Keratinocyte (primary cell): ENCODE measurements at regions not wholly inside any gene's neighbourhood (a gene's known extent, or its start where the extent isn't known, plus 50 kb on each side); places are given as distances from the start of the nearest gene placed in this dataset.
"Not testable (repeated sequence)": the region's sequence is repeated elsewhere in the genome, so short reads cannot be mapped to it uniquely, and the experiment has no call there.

Experiments
- EZH2 ChIP-seq: IDR thresholded peaks from one replicate; pipeline ENCODE4 v1.6.1; 2012; ENCODE audit warnings: inconsistent platforms, mild to moderate bottlenecking, low read length, moderate library complexity
- TF ChIP-seq, protein P1 (sequence below), 3 experiments: IDR thresholded peaks in 1 of 3; conservative IDR thresholded peaks in 1 of 3; optimal IDR thresholded peaks in 1 of 3; 2 replicates in 2 of 3; 3 replicates in 1 of 3; pipeline versions ENCODE3 to v1.5.1; 2011; ENCODE audit warnings: low read length in 3 of 3, mild to moderate bottlenecking in 3 of 3, moderate library complexity in 2 of 3, control low read depth in 1 of 3, inconsistent platforms in 1 of 3; ENCODE audit not compliant: insufficient read depth in 2 of 3; ENCODE audit errors: extremely low read depth in 1 of 3

DNA sequence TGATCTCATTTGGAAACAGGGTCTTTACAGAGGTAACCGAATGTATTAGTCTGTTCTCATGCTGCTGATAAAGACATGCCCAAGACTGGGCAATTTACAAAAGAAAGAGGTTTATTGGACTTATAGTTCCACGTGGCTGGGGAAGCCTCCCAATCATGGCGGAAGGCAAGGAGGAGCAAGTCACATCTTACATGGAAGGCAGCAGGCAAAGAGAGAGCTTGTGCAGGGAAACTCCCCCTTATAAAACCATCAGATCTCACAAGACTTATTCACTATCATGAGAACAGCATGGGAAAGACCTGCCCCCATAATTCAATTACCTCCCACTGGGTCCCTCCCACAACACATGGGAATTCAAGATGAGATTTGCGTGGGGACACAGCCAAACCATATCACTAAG lies 171.8 kb upstream of the ID2 start:
- TF ChIP-seq, protein P1, sequence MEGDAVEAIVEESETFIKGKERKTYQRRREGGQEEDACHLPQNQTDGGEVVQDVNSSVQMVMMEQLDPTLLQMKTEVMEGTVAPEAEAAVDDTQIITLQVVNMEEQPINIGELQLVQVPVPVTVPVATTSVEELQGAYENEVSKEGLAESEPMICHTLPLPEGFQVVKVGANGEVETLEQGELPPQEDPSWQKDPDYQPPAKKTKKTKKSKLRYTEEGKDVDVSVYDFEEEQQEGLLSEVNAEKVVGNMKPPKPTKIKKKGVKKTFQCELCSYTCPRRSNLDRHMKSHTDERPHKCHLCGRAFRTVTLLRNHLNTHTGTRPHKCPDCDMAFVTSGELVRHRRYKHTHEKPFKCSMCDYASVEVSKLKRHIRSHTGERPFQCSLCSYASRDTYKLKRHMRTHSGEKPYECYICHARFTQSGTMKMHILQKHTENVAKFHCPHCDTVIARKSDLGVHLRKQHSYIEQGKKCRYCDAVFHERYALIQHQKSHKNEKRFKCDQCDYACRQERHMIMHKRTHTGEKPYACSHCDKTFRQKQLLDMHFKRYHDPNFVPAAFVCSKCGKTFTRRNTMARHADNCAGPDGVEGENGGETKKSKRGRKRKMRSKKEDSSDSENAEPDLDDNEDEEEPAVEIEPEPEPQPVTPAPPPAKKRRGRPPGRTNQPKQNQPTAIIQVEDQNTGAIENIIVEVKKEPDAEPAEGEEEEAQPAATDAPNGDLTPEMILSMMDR (optimal IDR thresholded peaks at IDR 0.05 in 1 of 3, IDR thresholded peaks at IDR 0.05 in 1 of 3, conservative IDR thresholded peaks at IDR 0.05 in 1 of 3; ENCODE audit: extremely low read depth in 1 of 3, insufficient read depth in 2 of 3, low read length in 3 of 3): not testable (repeated sequence)
- TF ChIP-seq EZH2: not testable (repeated sequence)
